ENCODE measurements at regions not wholly inside any gene's neighbourhood (a gene's known extent, or its start where the extent isn't known, plus 50 kb on each side); places are given as distances from the start of the nearest gene placed in this dataset.
A peak's percentile ranks its signal among the peaks of the same experiment; 100 is the strongest.
"Not testable (repeated sequence)": the region's sequence is repeated elsewhere in the genome, so short reads cannot be mapped to it uniquely, and the experiment has no call there.

GRCh38 chr1:120242582-120242981 is 66.3 kb upstream of the SEC22B start:
- DNase-seq; intact Hi-C loops (cut with DNase I); H3K36me3 ChIP-seq; H3K4me3 ChIP-seq; H3K9me3 ChIP-seq; H3K27ac ChIP-seq; H3K4me1 ChIP-seq; H3K27me3 ChIP-seq: not testable (repeated sequence)
- no CpG with 5 or more reads among the region's 8 CpGs for WGBS, 2 donors

- H3K27ac ChIP-seq; DNase-seq; H3K9me3 ChIP-seq; H3K36me3 ChIP-seq; intact Hi-C loops (cut with DNase I); H3K4me3 ChIP-seq; H3K4me1 ChIP-seq; H3K27me3 ChIP-seq: not testable (repeated sequence)
- no CpG with 5 or more reads among the region's 5 CpGs for WGBS, 2 donors
These were observed 65.5 kb upstream of the SEC22B start for GRCh38 chr1:120241868-120242267.

- H3K9me3 ChIP-seq; H3K4me3 ChIP-seq; H3K27ac ChIP-seq; intact Hi-C loops (cut with DNase I); H3K36me3 ChIP-seq; H3K4me1 ChIP-seq; H3K27me3 ChIP-seq; DNase-seq: not testable (repeated sequence)
- no CpG with 5 or more reads among the region's 1 CpG for WGBS, 2 donors
These were observed 63.9 kb upstream of the SEC22B start for GRCh38 chr1:120240181-120240580.

GRCh38 chr1:120239351-120239750 is 63.0 kb upstream of the SEC22B start:
- H3K4me3 ChIP-seq; H3K36me3 ChIP-seq; H3K27me3 ChIP-seq; DNase-seq; H3K27ac ChIP-seq; intact Hi-C loops (cut with DNase I); H3K9me3 ChIP-seq; H3K4me1 ChIP-seq: not testable (repeated sequence)

- WGBS, 2 donors, result 64 to 80% methylated on average over 1 of the region's 2 CpGs
- H3K4me1 ChIP-seq; intact Hi-C loops (cut with DNase I); H3K9me3 ChIP-seq; H3K36me3 ChIP-seq; H3K4me3 ChIP-seq; DNase-seq; H3K27me3 ChIP-seq; H3K27ac ChIP-seq: not testable (repeated sequence)
These were observed 62.5 kb upstream of the SEC22B start for GRCh38 chr1:120238867-120239266.

GRCh38 chr1:120233661-120234018 is 57.3 kb upstream of the SEC22B start:
- DNase-seq; H3K9me3 ChIP-seq; H3K27ac ChIP-seq; H3K36me3 ChIP-seq; intact Hi-C loops (cut with DNase I); H3K27me3 ChIP-seq; H3K4me1 ChIP-seq; H3K4me3 ChIP-seq: not testable (repeated sequence)
- no CpG with 5 or more reads among the region's 2 CpGs for WGBS, 2 donors

- H3K27me3 ChIP-seq; H3K4me1 ChIP-seq; intact Hi-C loops (cut with DNase I); H3K9me3 ChIP-seq; DNase-seq; H3K36me3 ChIP-seq: not testable (repeated sequence)
- Histone ChIP-seq H3K4me3 (peak overlapping the region in 2 of 4 donors; percentile 35 to 57), H3K27ac (peak overlapping the region in 1 of 4 donors; percentile 5)
- no CpG with 5 or more reads among the region's 53 CpGs for whole genome bisulfite sequencing, 2 donors
These were observed 56.7 kb upstream of the SEC22B start for GRCh38 chr1:120232834-120233660.

GRCh38 chr1:120229835-120230234 is 53.5 kb upstream of the SEC22B start:
- H3K27ac ChIP-seq; DNase-seq; intact Hi-C loops (cut with DNase I); H3K4me3 ChIP-seq; H3K27me3 ChIP-seq; H3K9me3 ChIP-seq; H3K36me3 ChIP-seq; H3K4me1 ChIP-seq: not testable (repeated sequence)
- WGBS, 2 donors, result no CpG with 5 or more reads among the region's 1 CpG

Small RNAs in the stretch of these regions (small RNA-seq; reads per million reads assigned to genes)
- gene RF00003, result 0 to 0.53 (median 0.14) reads per million in 4 donors
